ENCODE measurements at regions not wholly inside any gene's neighbourhood (a gene's known extent, or its start where the extent isn't known, plus 50 kb on each side); places are given as distances from the start of the nearest gene placed in this dataset.

DNA sequence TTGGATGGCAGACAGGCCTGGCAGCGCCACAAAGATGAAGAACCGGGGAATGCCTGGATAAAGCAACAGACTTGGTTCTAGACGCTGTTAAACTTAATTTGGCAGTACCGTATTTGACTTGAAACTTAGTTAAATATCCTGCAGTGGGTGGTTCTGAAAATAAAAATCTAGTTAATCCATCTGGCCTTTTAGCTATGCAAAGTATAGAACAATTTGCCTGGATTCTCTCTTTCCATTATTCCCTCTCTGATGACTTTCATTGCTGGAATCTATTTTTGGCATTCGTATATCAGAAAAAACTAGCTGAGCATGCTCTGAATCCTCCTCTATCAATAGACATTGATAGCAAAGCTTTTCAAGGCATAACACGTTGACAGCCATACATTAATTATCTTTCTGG lies 203.6 kb downstream of the MACC1 start:
- Histone ChIP-seq H4K91ac (replicated peaks; ENCODE audit: insufficient read length, low read length) (no peak overlapping the region), H3K56ac (replicated peaks; ENCODE audit: insufficient read length, low read depth, low read length) (no peak overlapping the region), H3K18ac (ENCODE audit: extremely low read depth, low read length) (no peak overlapping the region), H3K23ac (ENCODE audit: insufficient read length) (no peak overlapping the region), H3K23me2 (ENCODE audit: low read depth, low read length) (no peaks in the 10 kb centered on the region), H2BK20ac (ENCODE audit: low read length) (no peak overlapping the region), H3K9me3 (ENCODE audit: insufficient read depth in 2 of 2, low read depth in 1 of 2, low read length in 1 of 2) (no peaks in the 10 kb centered on the region), H2BK12ac (ENCODE audit: low read depth, low read length) (no peak overlapping the region), H3K4ac (replicated peaks; ENCODE audit: insufficient read length, low read depth, low read length) (no peak overlapping the region), H4K5ac (ENCODE audit: insufficient read length, low read depth, low read length) (no peak overlapping the region), H2AK5ac (ENCODE audit: low read depth, low read length) (no peak overlapping the region), H2BK5ac (ENCODE audit: low read depth, low read length) (no peak overlapping the region), H2BK120ac (replicated peaks; ENCODE audit: low read depth, low read length) (no peak overlapping the region), H2BK15ac (ENCODE audit: low read length) (no peak overlapping the region), H3K27me3 (replicated peaks in 1 of 4; ENCODE audit: control insufficient read depth in 3 of 4, extremely low read depth in 1 of 4, insufficient read depth in 3 of 4, low read length in 3 of 4) (no peaks in the 10 kb centered on the region), H3K9ac (replicated peaks in 1 of 4; ENCODE audit: extremely low read depth in 1 of 4, low read depth in 3 of 4, low read length in 3 of 4) (no peak overlapping the region), H2AFZ (ENCODE audit: low read length) (no peak overlapping the region), H3K79me2 (ENCODE audit: control insufficient read depth in 1 of 2, insufficient read depth in 2 of 2, low read length in 2 of 2) (no peaks in the 10 kb centered on the region; a peak in 1 of 4 replicates), H3K79me1 (ENCODE audit: low read depth, low read length) (no peaks in the 10 kb centered on the region), H4K20me1 (replicated peaks in 1 of 2; ENCODE audit: control insufficient read depth in 1 of 2, insufficient read depth in 2 of 2, low read length in 2 of 2) (no peaks in the 10 kb centered on the region), H3K14ac (ENCODE audit: insufficient read length) (no peak overlapping the region), H3K27ac (ENCODE audit: low read depth, low read length) (no peak overlapping the region), H3K36me3 (ENCODE audit: control insufficient read depth in 2 of 4, insufficient read depth in 4 of 4, low read length in 3 of 4) (peaks cover 0 to 2% (median 0%) of the 10 kb centered on the region in 4 experiments; a peak in 1 of 8 replicates), H3K4me1 (replicated peaks in 1 of 4; ENCODE audit: control insufficient read depth in 3 of 4, insufficient read depth in 4 of 4, low read length in 3 of 4) (peaks cover 0 to 6% (median 3%) of the 10 kb centered on the region in 4 experiments; a peak in 4 of 7 replicates), H3K4me3 (ENCODE audit: extremely low read depth in 1 of 4, insufficient read depth in 2 of 4, low read depth in 3 of 4, low read length in 4 of 4) (no peak overlapping the region), H3K4me2 (ENCODE audit: insufficient read depth in 1 of 2, low read depth in 2 of 2, low read length in 2 of 2) (no peak overlapping the region), H4K8ac (ENCODE audit: extremely low read depth, insufficient read depth, low read length) (no peak overlapping the region)
- FAIRE-seq (no peak), DNase-seq (ENCODE audit: low read depth in 1 of 2, low spot score in 2 of 2) (no peak)
- ChIA-PET POLR2A (ENCODE audit: partially characterized antibody) (interaction anchor here (0.6 to 1.1 kb wide), 2 partner anchors 38 to 113 kb away, joined by 3 read pairs; no protein-coding TSS in a partner anchor), CTCF (ENCODE audit: partially characterized antibody) (no interaction called here)
- 90% methylated on average over 6 of the region's 6 CpGs; no CpG with 5 or more reads in 1 of the 2 experiments for WGBS, 2 experiments (ENCODE audit: extremely low coverage in 1 of 2, insufficient coverage in 1 of 2, insufficient read length in 1 of 2, insufficient replicate concordance in 2 of 2, low coverage in 1 of 2, low lambda C conversion rate in 2 of 2, missing lambda C conversion rate in 1 of 2)
- TF ChIP-seq YY1 (IDR thresholded peaks at IDR 0.05; ENCODE audit: low read depth, low read length) (no peak), KDM4A (IDR thresholded peaks at IDR 0.05; ENCODE audit: low read depth, low read length, severe bottlenecking) (no peak), SIRT6 (IDR thresholded peaks at IDR 0.05; ENCODE audit: low read length) (no peak), HDAC6 (IDR thresholded peaks at IDR 0.05; ENCODE audit: low read depth, low read length) (no peak), ATF2 (IDR thresholded peaks at IDR 0.05; ENCODE audit: low read length) (no peak), RBBP5 (IDR thresholded peaks at IDR 0.05; ENCODE audit: borderline replicate concordance, low read depth, low read length) (no peak), RFX5 (IDR thresholded peaks at IDR 0.05; ENCODE audit: borderline replicate concordance, low read depth, low read length) (no peak), GTF2F1 (IDR thresholded peaks at IDR 0.05; ENCODE audit: borderline replicate concordance, low read depth, low read length) (no peak), PHF8 (conservative IDR thresholded peaks at IDR 0.05; ENCODE audit: low read depth, low read length) (no peak), SP1 (IDR thresholded peaks at IDR 0.05; ENCODE audit: low read depth, low read length) (no peak), CBX8 (IDR thresholded peaks at IDR 0.05; ENCODE audit: borderline replicate concordance, low read depth, low read length) (no peak)
- TF ChIP-seq, protein P1, sequence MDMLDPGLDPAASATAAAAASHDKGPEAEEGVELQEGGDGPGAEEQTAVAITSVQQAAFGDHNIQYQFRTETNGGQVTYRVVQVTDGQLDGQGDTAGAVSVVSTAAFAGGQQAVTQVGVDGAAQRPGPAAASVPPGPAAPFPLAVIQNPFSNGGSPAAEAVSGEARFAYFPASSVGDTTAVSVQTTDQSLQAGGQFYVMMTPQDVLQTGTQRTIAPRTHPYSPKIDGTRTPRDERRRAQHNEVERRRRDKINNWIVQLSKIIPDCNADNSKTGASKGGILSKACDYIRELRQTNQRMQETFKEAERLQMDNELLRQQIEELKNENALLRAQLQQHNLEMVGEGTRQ (IDR thresholded peaks at IDR 0.05; ENCODE audit: low read length): no peak

Data from H1 (cell line).